H9 (cell line): ENCODE measurements at regions not wholly inside any gene's neighbourhood (a gene's known extent, or its start where the extent isn't known, plus 50 kb on each side); places are given as distances from the start of the nearest gene placed in this dataset.

Experiments
- DNase-seq: peaks from one replicate; pipeline ENCODE4 v3.0.0-alpha.2; 2017
- H2AFZ ChIP-seq: one replicate; pipeline ENCODE4 v1.6.1; 2013; ENCODE audit warnings: mild to moderate bottlenecking, low read length, control low read depth, moderate library complexity
- H2AK5ac ChIP-seq: 2 replicates; pipeline ENCODE4 v1.6.1; 2013; ENCODE audit warnings: low read length, control low read depth, mixed read lengths; ENCODE audit not compliant: insufficient read length
- H2BK120ac ChIP-seq: one replicate; pipeline ENCODE4 v1.6.1; 2013; ENCODE audit warnings: low read depth, mild to moderate bottlenecking, low read length, control low read depth, inconsistent platforms; ENCODE audit not compliant: poor library complexity, severe bottlenecking
- H2BK12ac ChIP-seq: 2 replicates; pipeline ENCODE4 v1.6.1; 2013; ENCODE audit warnings: low read length, control low read depth, mixed read lengths, low read depth; ENCODE audit not compliant: insufficient read length
- H2BK15ac ChIP-seq: 2 replicates; pipeline ENCODE4 v1.6.1; 2013; ENCODE audit warnings: low read depth, low read length, control low read depth
- H2BK20ac ChIP-seq: one replicate; pipeline ENCODE4 v1.6.1; 2013; ENCODE audit warnings: low read depth, mild to moderate bottlenecking, low read length, control low read depth, inconsistent platforms; ENCODE audit not compliant: poor library complexity, severe bottlenecking
- H2BK5ac ChIP-seq: 2 replicates; pipeline ENCODE4 v1.6.1; 2013; ENCODE audit warnings: low read length, control low read depth, mixed read lengths; ENCODE audit not compliant: insufficient read length
- H3K14ac ChIP-seq: 2 replicates; pipeline ENCODE4 v1.6.1; 2013; ENCODE audit warnings: low read length, control low read depth; ENCODE audit not compliant: insufficient read depth
- H3K18ac ChIP-seq: 2 replicates; pipeline ENCODE4 v1.6.1; 2013; ENCODE audit warnings: low read depth, mild to moderate bottlenecking, mixed read lengths, low read length, control low read depth; ENCODE audit not compliant: insufficient read length
- H3K23ac ChIP-seq: 2 replicates; pipeline ENCODE4 v1.6.1; 2013; ENCODE audit warnings: low read length, control low read depth, mixed read lengths, low read depth; ENCODE audit not compliant: insufficient read length
- H3K23me2 ChIP-seq: 2 replicates; pipeline ENCODE4 v1.6.1; 2013; ENCODE audit warnings: low read depth, mild to moderate bottlenecking, mixed read lengths, low read length, control low read depth; ENCODE audit not compliant: insufficient read length, poor library complexity, severe bottlenecking
- H3K27ac ChIP-seq: 2 replicates; pipeline ENCODE4 v1.5.1; 2013; ENCODE audit warnings: low read length, control low read depth, mixed read lengths, low read depth; ENCODE audit not compliant: insufficient read length
- H3K27me3 ChIP-seq: 2 replicates; pipeline ENCODE4 v1.6.1; 2013; ENCODE audit warnings: low read length, control low read depth, inconsistent platforms; ENCODE audit not compliant: insufficient read depth
- H3K4ac ChIP-seq: 2 replicates; pipeline ENCODE4 v1.6.1; 2013; ENCODE audit warnings: low read depth, mild to moderate bottlenecking, control low read depth, inconsistent platforms, low read length, moderate library complexity
- H3K4me1 ChIP-seq: 2 replicates; pipeline ENCODE4 v1.6.1; 2013; ENCODE audit warnings: low read length, control low read depth, inconsistent platforms; ENCODE audit not compliant: insufficient read depth
- H3K4me2 ChIP-seq: 2 replicates; pipeline ENCODE4 v1.6.1; 2013; ENCODE audit warnings: low read length, control low read depth, mixed read lengths; ENCODE audit not compliant: insufficient read length, insufficient read depth
- H3K56ac ChIP-seq: 2 replicates; pipeline ENCODE4 v1.6.1; 2013; ENCODE audit warnings: low read depth, mild to moderate bottlenecking, mixed read lengths, low read length, control low read depth; ENCODE audit not compliant: insufficient read length
- H3K79me1 ChIP-seq: 2 replicates; pipeline ENCODE4 v1.6.1; 2013; ENCODE audit warnings: low read depth, mild to moderate bottlenecking, moderate library complexity, low read length, control low read depth, inconsistent platforms; ENCODE audit not compliant: insufficient read depth, poor library complexity, severe bottlenecking
- H3K79me2 ChIP-seq: 2 replicates; pipeline ENCODE4 v1.6.1; 2013; ENCODE audit warnings: low read length, control low read depth, inconsistent platforms; ENCODE audit not compliant: insufficient read depth
- H3K9ac ChIP-seq: 2 replicates; pipeline ENCODE4 v1.6.1; 2013; ENCODE audit warnings: low read length, control low read depth, mixed read lengths; ENCODE audit not compliant: insufficient read length; ENCODE audit errors: extremely low read depth
- H3K9me3 ChIP-seq: one replicate; pipeline ENCODE4 v1.6.1; 2013; ENCODE audit warnings: low read depth, low read length, inconsistent platforms; ENCODE audit not compliant: control insufficient read depth
- H3T11ph ChIP-seq: one replicate; pipeline ENCODE4 v1.6.1; 2013; ENCODE audit warnings: mild to moderate bottlenecking, low read length, control low read depth, inconsistent platforms
- H4K20me1 ChIP-seq: one replicate; pipeline ENCODE4 v1.6.1; 2013; ENCODE audit not compliant: control insufficient read depth, insufficient read length, insufficient read depth
- H4K5ac ChIP-seq: 2 replicates; pipeline ENCODE4 v1.6.1; 2013; ENCODE audit warnings: low read depth, mild to moderate bottlenecking, mixed read lengths, low read length, control low read depth; ENCODE audit not compliant: insufficient read length
- H4K8ac ChIP-seq: replicated peaks from 2 replicates; pipeline ENCODE4 v1.6.1; 2013; ENCODE audit warnings: low read length, control low read depth, mixed read lengths, low read depth; ENCODE audit not compliant: insufficient read length
- H4K91ac ChIP-seq: 2 replicates; pipeline ENCODE4 v1.6.1; 2013; ENCODE audit warnings: low read depth, mild to moderate bottlenecking, moderate library complexity, mixed read lengths, low read length, control low read depth; ENCODE audit not compliant: insufficient read length
- H3K27ac Mint-ChIP-seq, 3 experiments: 2 replicates in 2 of 3; 3 replicates in 1 of 3; pipeline ENCODE4 v1.8.0; 2020 to 2021; ENCODE audit warnings: mixed read lengths in 3 of 3, mild to moderate bottlenecking in 1 of 3, moderate library complexity in 1 of 3
- H3K27me3 Mint-ChIP-seq: 2 replicates; pipeline ENCODE4 v1.8.0; 2021; ENCODE audit warnings: low read depth, mild to moderate bottlenecking, moderate library complexity, mixed read lengths
- H3K36me3 Mint-ChIP-seq, 3 experiments: 2 replicates in 2 of 3; 3 replicates in 1 of 3; pipeline ENCODE4 v1.8.0; 2020 to 2021; ENCODE audit warnings: low read depth in 3 of 3, mixed read lengths in 3 of 3; ENCODE audit not compliant: insufficient read depth in 1 of 3
- H3K4me1 Mint-ChIP-seq, 2 experiments: 2 replicates each; pipeline ENCODE4 v1.8.0; 2020; ENCODE audit warnings: mixed read lengths in 2 of 2
- H3K4me3 Mint-ChIP-seq, 2 experiments: 2 replicates in 1 of 2; 3 replicates in 1 of 2; pipeline ENCODE4 v1.8.0; 2020 to 2021; ENCODE audit warnings: mild to moderate bottlenecking in 2 of 2, mixed read lengths in 2 of 2, moderate library complexity in 1 of 2
- H3K9me3 Mint-ChIP-seq, 2 experiments: 2 replicates in 1 of 2; 3 replicates in 1 of 2; pipeline ENCODE4 v1.8.0; 2020; ENCODE audit warnings: mild to moderate bottlenecking in 2 of 2, mixed read lengths in 2 of 2, moderate library complexity in 1 of 2
- WGBS: extraction: QIAGEN DNeasy Blood & Tissue Kit; methylation state at CpG from one replicate; pipeline ENCODE4 v1.1.7; 2013; ENCODE audit warnings: missing lambda C conversion rate, low lambda C conversion rate, mixed read lengths; ENCODE audit not compliant: insufficient read length; ENCODE audit errors: extremely low coverage; 5-methylcytosine and 5-hydroxymethylcytosine counted together
- TF ChIP-seq, protein P1 (sequence below): fragments of 200-600 bp; sonication (generic); conservative IDR thresholded peaks from 3 replicates; pipeline ENCODE4 v1.8.0; 2021; ENCODE audit warnings: antibody characterized with exemption, mild to moderate bottlenecking

DNA sequence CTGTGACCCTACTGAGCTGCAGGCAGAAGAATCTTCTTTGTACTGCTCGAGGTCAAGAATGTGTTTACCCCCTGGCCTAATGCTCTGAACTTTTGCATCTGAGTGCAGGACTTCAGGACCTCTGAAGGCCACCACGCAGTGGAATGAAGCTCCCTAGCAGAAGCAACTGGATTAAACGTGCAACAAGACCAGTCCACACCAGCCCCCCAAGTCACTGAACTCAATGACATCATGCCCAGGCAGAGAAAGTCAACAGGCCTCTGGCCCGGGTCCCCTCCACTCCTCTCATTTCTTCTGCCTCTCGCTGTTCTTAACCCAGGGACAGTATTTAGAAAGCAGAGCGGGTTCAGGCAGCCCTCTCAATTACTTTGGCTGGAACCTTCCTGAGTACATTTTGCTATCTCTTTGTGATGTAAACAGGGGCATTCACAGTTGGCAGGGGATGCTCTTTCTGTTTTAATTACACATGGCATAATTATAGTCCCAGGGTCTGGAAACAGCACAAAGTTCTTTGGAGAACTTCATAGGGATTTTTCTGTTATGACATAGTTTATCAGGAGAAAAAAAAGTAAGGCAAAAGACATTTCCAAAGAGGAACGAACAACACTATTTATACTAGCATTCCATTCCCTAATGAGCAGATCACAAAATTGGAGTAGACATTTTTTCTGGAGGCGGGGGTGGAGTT lies 108.2 kb upstream of the SPATA31D4 start:
- no peak overlapping the region for H3K56ac ChIP-seq
- H3T11ph ChIP-seq = no peak overlapping the region
- no peak overlapping the region for H2BK120ac ChIP-seq
- TF ChIP-seq, protein P1, sequence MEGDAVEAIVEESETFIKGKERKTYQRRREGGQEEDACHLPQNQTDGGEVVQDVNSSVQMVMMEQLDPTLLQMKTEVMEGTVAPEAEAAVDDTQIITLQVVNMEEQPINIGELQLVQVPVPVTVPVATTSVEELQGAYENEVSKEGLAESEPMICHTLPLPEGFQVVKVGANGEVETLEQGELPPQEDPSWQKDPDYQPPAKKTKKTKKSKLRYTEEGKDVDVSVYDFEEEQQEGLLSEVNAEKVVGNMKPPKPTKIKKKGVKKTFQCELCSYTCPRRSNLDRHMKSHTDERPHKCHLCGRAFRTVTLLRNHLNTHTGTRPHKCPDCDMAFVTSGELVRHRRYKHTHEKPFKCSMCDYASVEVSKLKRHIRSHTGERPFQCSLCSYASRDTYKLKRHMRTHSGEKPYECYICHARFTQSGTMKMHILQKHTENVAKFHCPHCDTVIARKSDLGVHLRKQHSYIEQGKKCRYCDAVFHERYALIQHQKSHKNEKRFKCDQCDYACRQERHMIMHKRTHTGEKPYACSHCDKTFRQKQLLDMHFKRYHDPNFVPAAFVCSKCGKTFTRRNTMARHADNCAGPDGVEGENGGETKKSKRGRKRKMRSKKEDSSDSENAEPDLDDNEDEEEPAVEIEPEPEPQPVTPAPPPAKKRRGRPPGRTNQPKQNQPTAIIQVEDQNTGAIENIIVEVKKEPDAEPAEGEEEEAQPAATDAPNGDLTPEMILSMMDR = no peak
- H2BK5ac ChIP-seq = no peak overlapping the region
- H3K27ac ChIP-seq = no peak overlapping the region
- DNase-seq = peak; percentile 42
- no peak overlapping the region for H4K91ac ChIP-seq
- Mint-ChIP-seq H3K4me3 (peak overlapping the region in 1 of 2 experiments; percentile 47; a peak in 2 of 5 replicates), H3K9me3 (peaks cover 0 to 3% of the 10 kb centered on the region in 2 experiments; a peak in 1 of 5 replicates), H3K4me1 (peaks cover 46 to 52% of the 10 kb centered on the region in 2 experiments), H3K36me3 (peaks cover 0 to 4% (median 0%) of the 10 kb centered on the region in 3 experiments; a peak in 1 of 7 replicates), H3K27ac (peak overlapping the region in 2 of 3 experiments; percentile 2 to 60; a peak in 5 of 7 replicates), H3K27me3 (peaks cover 11% of the 10 kb centered on the region)
- WGBS = no CpG with 5 or more reads among the region's 8 CpGs
- no peaks in the 10 kb centered on the region for H3K9me3 ChIP-seq
- no peak overlapping the region for H4K8ac ChIP-seq
- no peak overlapping the region for H2AFZ ChIP-seq
- H2BK20ac ChIP-seq = no peak overlapping the region
- H2AK5ac ChIP-seq = no peak overlapping the region
- H3K4ac ChIP-seq = no peak overlapping the region
- peaks cover 2% of the 10 kb centered on the region for H4K20me1 ChIP-seq
- no peak overlapping the region for H3K23ac ChIP-seq
- no peaks in the 10 kb centered on the region for H3K79me2 ChIP-seq
- no peaks in the 10 kb centered on the region for H3K79me1 ChIP-seq
- H3K18ac ChIP-seq = no peak overlapping the region
- H2BK12ac ChIP-seq = no peak overlapping the region
- H3K14ac ChIP-seq = no peak overlapping the region
- H3K4me2 ChIP-seq = no peak overlapping the region
- H4K5ac ChIP-seq = no peak overlapping the region
- H2BK15ac ChIP-seq = no peak overlapping the region
- H3K4me1 ChIP-seq = peaks cover 6% of the 10 kb centered on the region; the same call in 1 of the 2 replicates
- no peaks in the 10 kb centered on the region for H3K23me2 ChIP-seq
- H3K27me3 ChIP-seq = no peaks in the 10 kb centered on the region
- H3K9ac ChIP-seq = no peak overlapping the region
